Glutamatergic neuron (in vitro differentiated cells): ENCODE measurements at regions not wholly inside any gene's neighbourhood (a gene's known extent, or its start where the extent isn't known, plus 50 kb on each side); places are given as distances from the start of the nearest gene placed in this dataset.
A peak's percentile ranks its signal among the peaks of the same experiment; 100 is the strongest.

ENCODE experiments used
- DNase-seq: peaks from one replicate; pipeline ENCODE4 v3.0.0; 2022
- H3K27ac Mint-ChIP-seq: one replicate; pipeline ENCODE4 v1.8.0; 2020; ENCODE audit warnings: mild to moderate bottlenecking, mixed read lengths, inconsistent platforms; ENCODE audit not compliant: unreplicated experiment
- H3K27me3 Mint-ChIP-seq: one replicate; pipeline ENCODE4 v1.8.0; 2020; ENCODE audit warnings: mild to moderate bottlenecking, moderate library complexity, mixed read lengths, inconsistent platforms; ENCODE audit not compliant: unreplicated experiment
- H3K36me3 Mint-ChIP-seq: one replicate; pipeline ENCODE4 v1.8.0; 2020; ENCODE audit warnings: mild to moderate bottlenecking, mixed read lengths, inconsistent platforms; ENCODE audit not compliant: unreplicated experiment
- H3K4me1 Mint-ChIP-seq: one replicate; pipeline ENCODE4 v1.8.0; 2020; ENCODE audit warnings: mild to moderate bottlenecking, low read depth, mixed read lengths, inconsistent platforms; ENCODE audit not compliant: unreplicated experiment
- H3K4me3 Mint-ChIP-seq: one replicate; pipeline ENCODE4 v1.8.0; 2020; ENCODE audit warnings: mild to moderate bottlenecking, mixed read lengths, inconsistent platforms; ENCODE audit not compliant: unreplicated experiment
- H3K9me3 Mint-ChIP-seq: one replicate; pipeline ENCODE4 v1.8.0; 2020; ENCODE audit warnings: mild to moderate bottlenecking, moderate library complexity, mixed read lengths, inconsistent platforms; ENCODE audit not compliant: unreplicated experiment
- CTCF ChIP-seq: fragments of 200-600 bp; sonication (generic); IDR thresholded peaks from one replicate; pipeline ENCODE4 v1.5.0; 2021; ENCODE audit not compliant: partially characterized antibody, unreplicated experiment

- Mint-ChIP-seq H3K36me3 (no peaks in the 10 kb centered on the region), H3K9me3 (peaks cover 1% of the 10 kb centered on the region), H3K4me1 (peaks cover 33% of the 10 kb centered on the region), H3K4me3 (no peak overlapping the region), H3K27me3 (peaks cover 5% of the 10 kb centered on the region), H3K27ac (no peak overlapping the region)
- no peak for TF ChIP-seq CTCF
- no peak for DNase-seq
These were observed 74.8 kb downstream of the RIN2 start for GRCh38 chr20:19832875-19833274.

GRCh38 chr20:19833395-19833794 is 75.3 kb downstream of the RIN2 start:
- no peak overlapping the region for H3K4me3 Mint-ChIP-seq
- peaks cover 33% of the 10 kb centered on the region for H3K4me1 Mint-ChIP-seq
- DNase-seq: no peak
- no peaks in the 10 kb centered on the region for H3K36me3 Mint-ChIP-seq
- H3K27ac Mint-ChIP-seq: no peak overlapping the region
- peaks cover 5% of the 10 kb centered on the region for H3K27me3 Mint-ChIP-seq
- no peak for TF ChIP-seq CTCF
- H3K9me3 Mint-ChIP-seq: peaks cover 1% of the 10 kb centered on the region

- TF ChIP-seq CTCF: no peak
- peaks cover 1% of the 10 kb centered on the region for H3K9me3 Mint-ChIP-seq
These were observed 76.2 kb downstream of the RIN2 start for GRCh38 chr20:19834287-19834686.

GRCh38 chr20:19834783-19835182 is 76.7 kb downstream of the RIN2 start:
- Mint-ChIP-seq H3K4me1 (peaks cover 35% of the 10 kb centered on the region), H3K36me3 (no peaks in the 10 kb centered on the region), H3K4me3 (no peak overlapping the region), H3K27ac (no peak overlapping the region), H3K9me3 (peaks cover 1% of the 10 kb centered on the region), H3K27me3 (peaks cover 5% of the 10 kb centered on the region)
- no peak for TF ChIP-seq CTCF
- no peak for DNase-seq

More at GRCh38 chr20:19834287-19834686, 76.2 kb downstream of the RIN2 start:
- DNase-seq: no peak
- no peak overlapping the region for H3K27ac Mint-ChIP-seq
- H3K4me1 Mint-ChIP-seq: peaks cover 35% of the 10 kb centered on the region
- H3K36me3 Mint-ChIP-seq: no peaks in the 10 kb centered on the region
- no peak overlapping the region for H3K4me3 Mint-ChIP-seq
- H3K27me3 Mint-ChIP-seq: peaks cover 5% of the 10 kb centered on the region

GRCh38 chr20:19835533-19836222 is 77.6 kb downstream of the RIN2 start:
- TF ChIP-seq CTCF: no peak
- Mint-ChIP-seq H3K4me1 (peaks cover 35% of the 10 kb centered on the region), H3K9me3 (peaks cover 1% of the 10 kb centered on the region), H3K27ac (peak overlapping the region; percentile 76), H3K4me3 (peak overlapping the region; percentile 70), H3K36me3 (peaks cover 2% of the 10 kb centered on the region), H3K27me3 (peaks cover 5% of the 10 kb centered on the region)
- peak; percentile 67 for DNase-seq
